Transverse colon (tissue), 4 donors: ENCODE measurements at regions not wholly inside any gene's neighbourhood (a gene's known extent, or its start where the extent isn't known, plus 50 kb on each side); places are given as distances from the start of the nearest gene placed in this dataset.

Experiments used
- DNase-seq: peaks from one replicate; pipeline ENCODE4 v3.0.0-alpha.2; 2019
- H3K27ac ChIP-seq, 4 donors: fragments of 200-600 bp; sonication (generic); 2 replicates each; pipeline ENCODE4 v1.5.1; 2016 to 2018; ENCODE audit warnings: inconsistent platforms in 4 of 4
- H3K27me3 ChIP-seq: fragments of 200-600 bp; sonication (generic); 2 replicates; pipeline ENCODE4 v1.5.1; 2017; ENCODE audit warnings: inconsistent platforms
- H3K36me3 ChIP-seq, 4 donors: fragments of 200-600 bp; sonication (generic); 2 replicates each; pipeline ENCODE4 v1.5.1; 2017 to 2019; ENCODE audit warnings: inconsistent platforms in 4 of 4
- H3K4me1 ChIP-seq, 4 donors: fragments of 200-600 bp; sonication (generic); 2 replicates each; pipeline ENCODE4 v1.5.1; 2017 to 2020; ENCODE audit warnings: inconsistent platforms in 4 of 4
- H3K4me3 ChIP-seq, 4 donors: fragments of 200-600 bp; sonication (generic); 1 replicate in 1 of 4; 2 replicates in 3 of 4; pipeline versions ENCODE4 v1.5.1 to v1.6.1; 2017 to 2019; ENCODE audit warnings: inconsistent platforms in 4 of 4
- H3K9me3 ChIP-seq, 2 donors: fragments of 200-600 bp; sonication (generic); 2 replicates each; pipeline ENCODE4 v1.5.1; 2017 to 2019; ENCODE audit warnings: inconsistent platforms in 2 of 2
- EP300 ChIP-seq: sonication (generic); formaldehyde crosslinking; IDR thresholded peaks from one replicate; pipeline ENCODE4 v1.6.1; 2017; ENCODE audit warnings: antibody characterized with exemption, low read depth
- POLR2A ChIP-seq: fragments of 450-650 bp; IDR thresholded peaks from one replicate; pipeline ENCODE4 v1.6.1; 2016; ENCODE audit warnings: antibody characterized with exemption, mild to moderate bottlenecking, moderate library complexity
- POLR2AphosphoS5 ChIP-seq, 3 donors: sonication (generic); formaldehyde crosslinking; IDR thresholded peaks; one replicate each; pipeline ENCODE4 v1.6.1; 2016; ENCODE audit warnings: antibody characterized with exemption in 3 of 3
- WGBS, 2 donors: methylation state at CpG; one replicate each; pipeline ENCODE4 v1.1.5; 2018; ENCODE audit warnings: low coverage in 1 of 2; 5-methylcytosine and 5-hydroxymethylcytosine counted together
- in situ Hi-C, 4 donors: fragments of 200-750 bp; cut with MboI; loops; one replicate each; pipeline versions ENCODE4 v1.15.0 to v1.15.1; 2017; ENCODE audit warnings: low sequenced_read_pairs in 3 of 4, low pct_ligation_motif_present in 1 of 4, low pct_unique_long_range_greater_than_20kb in 1 of 4
- intact Hi-C: fragments of 100-400 bp; cut with DNase I; formaldehyde crosslinking; loops from one replicate; pipeline ENCODE4 v1.15.1; 2023; ENCODE audit warnings: low total_unique reads
- TF ChIP-seq, protein P1 (sequence below), 5 experiments: fragments of 200-600 bp in 3 of 5; fragments of 450-650 bp in 2 of 5; sonication (generic) in 3 of 5; IDR thresholded peaks; 1 replicate in 2 of 5; 2 replicates in 3 of 5; pipeline ENCODE4 v1.5.1; 2016 to 2017; ENCODE audit warnings: antibody characterized with exemption in 5 of 5, inconsistent platforms in 3 of 5, mild to moderate bottlenecking in 2 of 5, moderate library complexity in 1 of 5

DNA sequence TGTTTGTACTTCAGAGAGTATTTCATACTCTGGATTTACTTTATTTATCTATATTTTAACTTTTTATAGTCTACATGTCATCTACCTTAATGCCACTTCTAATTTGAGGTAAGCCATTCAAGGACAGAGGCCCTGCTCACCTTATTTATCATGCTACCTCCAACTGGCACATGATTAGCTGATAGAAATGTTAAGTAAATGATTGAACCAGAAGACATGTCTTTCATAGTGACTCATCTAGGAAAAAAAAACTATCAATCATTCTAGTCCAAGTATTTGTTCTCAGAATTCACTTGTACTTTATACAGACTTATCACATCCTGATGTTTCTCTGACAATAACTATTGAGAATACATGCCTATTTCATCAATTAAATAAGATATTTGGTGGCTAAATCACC is 856.3 kb downstream of the XPNPEP1 start:
- no peaks in the 10 kb centered on the region for H3K36me3 ChIP-seq
- H3K9me3 ChIP-seq = peaks cover 0 to 3% of the 10 kb centered on the region in 2 donors
- no peaks in the 10 kb centered on the region for H3K4me1 ChIP-seq
- TF ChIP-seq POLR2A = no peak
- TF ChIP-seq, protein P1, sequence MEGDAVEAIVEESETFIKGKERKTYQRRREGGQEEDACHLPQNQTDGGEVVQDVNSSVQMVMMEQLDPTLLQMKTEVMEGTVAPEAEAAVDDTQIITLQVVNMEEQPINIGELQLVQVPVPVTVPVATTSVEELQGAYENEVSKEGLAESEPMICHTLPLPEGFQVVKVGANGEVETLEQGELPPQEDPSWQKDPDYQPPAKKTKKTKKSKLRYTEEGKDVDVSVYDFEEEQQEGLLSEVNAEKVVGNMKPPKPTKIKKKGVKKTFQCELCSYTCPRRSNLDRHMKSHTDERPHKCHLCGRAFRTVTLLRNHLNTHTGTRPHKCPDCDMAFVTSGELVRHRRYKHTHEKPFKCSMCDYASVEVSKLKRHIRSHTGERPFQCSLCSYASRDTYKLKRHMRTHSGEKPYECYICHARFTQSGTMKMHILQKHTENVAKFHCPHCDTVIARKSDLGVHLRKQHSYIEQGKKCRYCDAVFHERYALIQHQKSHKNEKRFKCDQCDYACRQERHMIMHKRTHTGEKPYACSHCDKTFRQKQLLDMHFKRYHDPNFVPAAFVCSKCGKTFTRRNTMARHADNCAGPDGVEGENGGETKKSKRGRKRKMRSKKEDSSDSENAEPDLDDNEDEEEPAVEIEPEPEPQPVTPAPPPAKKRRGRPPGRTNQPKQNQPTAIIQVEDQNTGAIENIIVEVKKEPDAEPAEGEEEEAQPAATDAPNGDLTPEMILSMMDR (IDR thresholded peaks at IDR 0.05) = no peak
- TF ChIP-seq EP300 = no peak
- TF ChIP-seq POLR2AphosphoS5 (IDR thresholded peaks at IDR 0.05) = no peak
- no peak for DNase-seq
- no peaks in the 10 kb centered on the region for H3K27me3 ChIP-seq
- intact Hi-C loops (no loop called here), in situ Hi-C loops (no loop called here)
- no peak overlapping the region for H3K27ac ChIP-seq
- H3K4me3 ChIP-seq = no peak overlapping the region

DNA sequence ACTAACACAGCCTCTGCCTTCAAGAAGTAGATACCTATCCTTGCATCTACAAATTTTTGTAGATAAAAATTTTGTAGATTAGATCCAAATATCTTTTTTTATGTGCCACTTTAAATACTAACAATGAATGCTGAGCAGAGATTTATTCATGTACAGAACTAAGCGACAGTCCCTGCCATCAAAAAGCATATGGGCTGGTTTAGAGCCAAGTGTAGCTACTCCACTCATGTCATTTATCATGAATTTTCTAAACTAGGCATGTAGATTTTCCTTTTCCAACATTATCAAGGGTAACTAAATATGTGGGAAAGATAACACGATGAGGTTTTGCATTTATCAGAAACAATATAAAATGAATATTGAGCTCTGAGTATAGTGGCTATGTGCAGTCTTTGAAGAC is 857.5 kb downstream of the XPNPEP1 start:
- no peaks in the 10 kb centered on the region for H3K36me3 ChIP-seq
- no peak overlapping the region for H3K4me3 ChIP-seq
- no peaks in the 10 kb centered on the region for H3K4me1 ChIP-seq
- intact Hi-C loops = no loop called here
- WGBS, 2 donors = 72 to 86% methylated on average over 2 of the region's 2 CpGs
- H3K9me3 ChIP-seq = peaks cover 0 to 3% of the 10 kb centered on the region in 2 donors
- H3K27me3 ChIP-seq = no peaks in the 10 kb centered on the region
- no peak for TF ChIP-seq POLR2A
- TF ChIP-seq, protein P1 (IDR thresholded peaks at IDR 0.05) = no peak
- TF ChIP-seq EP300 = no peak
- no peak for TF ChIP-seq POLR2AphosphoS5 (IDR thresholded peaks at IDR 0.05)
- H3K27ac ChIP-seq = no peak overlapping the region
- DNase-seq = no peak
- in situ Hi-C loops = no loop called here

DNA sequence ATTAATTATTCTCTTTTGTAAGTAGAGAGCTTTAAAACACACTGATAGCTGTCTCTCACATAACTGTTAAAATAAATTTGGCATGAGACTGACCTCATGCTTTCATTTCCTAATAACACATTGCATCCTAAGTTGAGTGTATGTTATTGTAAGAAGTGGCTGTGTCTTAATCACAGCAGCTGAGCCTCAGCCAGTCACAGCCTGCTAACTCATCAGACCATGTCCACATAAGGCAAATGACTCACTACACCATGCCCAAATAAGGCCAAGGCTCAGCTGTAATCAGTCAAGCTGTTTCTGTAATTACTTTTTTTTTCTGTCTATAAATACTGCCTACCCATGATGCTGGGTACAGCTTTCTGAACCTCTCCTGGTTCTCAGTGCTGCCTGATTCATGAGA is 860.9 kb downstream of the XPNPEP1 start:
- H3K27me3 ChIP-seq = no peaks in the 10 kb centered on the region
- intact Hi-C loops = no loop called here
- H3K27ac ChIP-seq = no peak overlapping the region
- no peaks in the 10 kb centered on the region for H3K4me1 ChIP-seq
- no peak overlapping the region for H3K4me3 ChIP-seq
- TF ChIP-seq POLR2A (no peak), POLR2AphosphoS5 (IDR thresholded peaks at IDR 0.05) (no peak), EP300 (no peak)
- TF ChIP-seq, protein P1 (IDR thresholded peaks at IDR 0.05) = no peak
- no peak for DNase-seq
- H3K36me3 ChIP-seq = no peaks in the 10 kb centered on the region
- in situ Hi-C loops = no loop called here
- H3K9me3 ChIP-seq = peaks cover 0 to 3% of the 10 kb centered on the region in 2 donors

DNA sequence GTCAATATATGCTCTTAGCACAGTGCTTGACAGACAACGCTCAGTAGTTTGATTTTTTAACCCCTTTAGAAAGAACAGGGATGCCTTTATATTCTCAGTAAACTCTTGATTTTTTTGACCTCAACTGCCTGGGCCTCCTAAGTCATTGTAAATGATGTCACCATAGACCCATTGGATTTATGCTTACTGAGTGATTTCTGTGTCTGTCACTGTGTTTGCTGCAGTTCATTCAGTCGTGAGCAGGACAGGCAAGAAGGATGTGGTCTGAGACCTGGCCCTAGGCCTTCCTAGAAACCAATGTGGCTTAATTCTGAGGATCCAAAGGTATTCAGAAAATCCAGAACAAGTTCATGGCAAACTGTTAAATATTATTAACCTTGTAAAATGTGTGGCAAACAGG is 868.1 kb downstream of the XPNPEP1 start:
- WGBS, 2 donors = 74 to 100% methylated on average over 1 to 2 of the region's 2 CpGs
- H3K27ac ChIP-seq = no peak overlapping the region
- H3K27me3 ChIP-seq = no peaks in the 10 kb centered on the region
- no peaks in the 10 kb centered on the region for H3K36me3 ChIP-seq
- intact Hi-C loops = no loop called here
- TF ChIP-seq POLR2A (no peak), EP300 (no peak), POLR2AphosphoS5 (IDR thresholded peaks at IDR 0.05) (no peak)
- TF ChIP-seq, protein P1 (IDR thresholded peaks at IDR 0.05) = no peak
- no peak for DNase-seq
- H3K9me3 ChIP-seq = no peaks in the 10 kb centered on the region
- in situ Hi-C loops = no loop called here
- H3K4me1 ChIP-seq = no peaks in the 10 kb centered on the region
- H3K4me3 ChIP-seq = no peak overlapping the region
